C1 segment of cervical spinal cord (tissue), 14 donors: ENCODE measurements at regions not wholly inside any gene's neighbourhood (a gene's known extent, or its start where the extent isn't known, plus 50 kb on each side); places are given as distances from the start of the nearest gene placed in this dataset.

Experiments
- DNase-seq, 14 donors: peaks; one replicate each; lab custom pipeline; 2025; lab: John Stamatoyannopoulos, UW

GRCh38 chr5:74290634-74291241 is 349.8 kb downstream of the ENC1 start:
- DNase-seq, result no peak

- DNase-seq, result no peak
Observed at GRCh38 chr5:74289691-74290090, 350.8 kb downstream of the ENC1 start.

GRCh38 chr5:74289238-74289637 is 351.3 kb downstream of the ENC1 start:
- DNase-seq, result no peak

GRCh38 chr5:74288448-74289108 is 351.9 kb downstream of the ENC1 start:
- DNase-seq, result no peak

GRCh38 chr5:74288038-74288437 is 352.5 kb downstream of the ENC1 start:
- DNase-seq, result no peak

- DNase-seq, result no peak
Observed at GRCh38 chr5:74286734-74287695, 353.5 kb downstream of the ENC1 start.

GRCh38 chr5:74285675-74286280 is 354.8 kb downstream of the ENC1 start:
- no peak for DNase-seq

- DNase-seq, result no peak
Observed at GRCh38 chr5:74282490-74282889, 358.0 kb downstream of the ENC1 start.

- no peak for DNase-seq
Observed at GRCh38 chr5:74281166-74281565, 359.4 kb downstream of the ENC1 start.

GRCh38 chr5:74280306-74280705 is 360.2 kb downstream of the ENC1 start:
- DNase-seq, result no peak

GRCh38 chr5:74279244-74279643 is 361.3 kb downstream of the ENC1 start:
- DNase-seq, result no peak

GRCh38 chr5:74277418-74277817 is 363.1 kb downstream of the ENC1 start:
- DNase-seq, result no peak

- DNase-seq, result no peak
Observed at GRCh38 chr5:74275171-74275992, 365.1 kb downstream of the ENC1 start.

- no peak for DNase-seq
Observed at GRCh38 chr5:74274326-74274725, 366.2 kb downstream of the ENC1 start.

- DNase-seq, result no peak
Observed at GRCh38 chr5:74272831-74273451, 367.6 kb downstream of the ENC1 start.

- DNase-seq, result no peak
Observed at GRCh38 chr5:74272024-74272775, 368.3 kb downstream of the ENC1 start.

GRCh38 chr5:74268297-74268696 is 372.2 kb downstream of the ENC1 start:
- no peak for DNase-seq

GRCh38 chr5:74266836-74267235 is 373.7 kb downstream of the ENC1 start:
- no peak for DNase-seq

GRCh38 chr5:74266132-74266531 is 374.4 kb downstream of the ENC1 start:
- DNase-seq, result no peak
